Breast epithelium (tissue), 4 donors: ENCODE measurements at regions not wholly inside any gene's neighbourhood (a gene's known extent, or its start where the extent isn't known, plus 50 kb on each side); places are given as distances from the start of the nearest gene placed in this dataset.
"Not testable (repeated sequence)": the region's sequence is repeated elsewhere in the genome, so short reads cannot be mapped to it uniquely, and the experiment has no call there.

Experiments used
- DNase-seq, 2 donors: peaks; one replicate each; pipeline ENCODE4 v3.0.0-alpha.2; 2019; ENCODE audit warnings: low spot score in 2 of 2
- H3K27ac ChIP-seq, 2 donors: fragments of 200-600 bp; sonication (generic) in 1 of 2; one replicate each; pipeline ENCODE4 v1.5.1; 2016 to 2019; ENCODE audit warnings: mild to moderate bottlenecking in 1 of 2
- H3K27me3 ChIP-seq, 2 donors: fragments of 200-600 bp; sonication (generic) in 1 of 2; one replicate each; pipeline versions ENCODE4 v1.5.1 to v1.6.0; 2017 to 2019; ENCODE audit warnings: control low read depth in 1 of 2, mild to moderate bottlenecking in 1 of 2
- H3K36me3 ChIP-seq: fragments of 200-600 bp; one replicate; pipeline ENCODE4 v1.5.1; 2019
- H3K4me1 ChIP-seq, 2 donors: fragments of 200-600 bp; sonication (generic); one replicate each; pipeline ENCODE4 v1.5.1; 2016 to 2019; ENCODE audit warnings: control low read depth in 1 of 2
- H3K4me3 ChIP-seq, 3 donors: fragments of 200-600 bp; sonication (generic); 1 replicate in 2 of 3; 2 replicates in 1 of 3; pipeline ENCODE4 v1.5.1; 2016 to 2019; ENCODE audit warnings: mild to moderate bottlenecking in 3 of 3, moderate library complexity in 2 of 3
- H3K9me3 ChIP-seq, 2 donors: fragments of 200-600 bp; sonication (generic) in 1 of 2; one replicate each; pipeline ENCODE4 v1.5.1; 2016 to 2019; ENCODE audit warnings: control low read depth in 1 of 2
- CTCF ChIP-seq, 3 donors: fragments of 450-650 bp; IDR thresholded peaks; one replicate each; pipeline ENCODE4 v1.5.1; 2016 to 2017; ENCODE audit warnings: antibody characterized with exemption in 3 of 3, mild to moderate bottlenecking in 3 of 3, moderate library complexity in 3 of 3
- POLR2A ChIP-seq: fragments of 450-650 bp; IDR thresholded peaks from one replicate; pipeline ENCODE4 v1.6.1; 2016; ENCODE audit warnings: antibody characterized with exemption, mild to moderate bottlenecking, moderate library complexity
- POLR2AphosphoS5 ChIP-seq, 3 donors: sonication (generic); formaldehyde crosslinking; IDR thresholded peaks; one replicate each; pipeline ENCODE4 v1.6.1; 2017; ENCODE audit warnings: antibody characterized with exemption in 3 of 3
- intact Hi-C: fragments of 100-400 bp; cut with DNase I; formaldehyde crosslinking; loops from one replicate; pipeline ENCODE4 v1.15.1; 2023; ENCODE audit warnings: low total_unique reads

- H3K9me3 ChIP-seq = no peaks in the 10 kb centered on the region
- H3K27me3 ChIP-seq = no peaks in the 10 kb centered on the region
- no peak for TF ChIP-seq POLR2AphosphoS5 (IDR thresholded peaks at IDR 0.05)
- H3K4me1 ChIP-seq = no peaks in the 10 kb centered on the region
- H3K4me3 ChIP-seq = no peak overlapping the region
- no peak overlapping the region for H3K27ac ChIP-seq
- H3K36me3 ChIP-seq = no peaks in the 10 kb centered on the region
- intact Hi-C loops = no loop called here
- DNase-seq = no peak
Measured at GRCh38 chr1:4486408-4487120, 167.8 kb upstream of the AJAP1 start.

GRCh38 chr1:4488018-4488417 is 166.4 kb upstream of the AJAP1 start:
- Histone ChIP-seq H3K27ac (no peak overlapping the region), H3K9me3 (peaks cover 0 to 4% of the 10 kb centered on the region in 2 donors), H3K4me3 (no peak overlapping the region), H3K36me3 (no peaks in the 10 kb centered on the region), H3K4me1 (no peaks in the 10 kb centered on the region), H3K27me3 (no peaks in the 10 kb centered on the region)
- DNase-seq = no peak
- intact Hi-C loops = no loop called here
- TF ChIP-seq CTCF (IDR thresholded peaks at IDR 0.05) (no peak), POLR2AphosphoS5 (IDR thresholded peaks at IDR 0.05) (no peak), POLR2A (no peak)

GRCh38 chr1:4489486-4489885 is 164.9 kb upstream of the AJAP1 start:
- intact Hi-C loops = no loop called here
- Histone ChIP-seq H3K9me3 (peaks cover 0 to 4% of the 10 kb centered on the region in 2 donors), H3K4me1 (no peaks in the 10 kb centered on the region), H3K27ac (no peak overlapping the region), H3K36me3 (no peaks in the 10 kb centered on the region), H3K27me3 (no peaks in the 10 kb centered on the region), H3K4me3 (no peak overlapping the region)
- no peak for DNase-seq
- no peak for TF ChIP-seq POLR2AphosphoS5 (IDR thresholded peaks at IDR 0.05)

GRCh38 chr1:4489992-4490391 is 164.4 kb upstream of the AJAP1 start:
- intact Hi-C loops, H3K4me3 ChIP-seq, H3K27me3 ChIP-seq, H3K4me1 ChIP-seq, H3K9me3 ChIP-seq, H3K27ac ChIP-seq, DNase-seq, H3K36me3 ChIP-seq: not testable (repeated sequence)

GRCh38 chr1:4494027-4494426 is 160.4 kb upstream of the AJAP1 start:
- H3K27ac ChIP-seq = no peak overlapping the region
- no peaks in the 10 kb centered on the region for H3K36me3 ChIP-seq
- no peak for TF ChIP-seq POLR2A
- TF ChIP-seq POLR2AphosphoS5 (IDR thresholded peaks at IDR 0.05) = no peak
- no peak for TF ChIP-seq CTCF (IDR thresholded peaks at IDR 0.05)
- no peak for DNase-seq
- no peak overlapping the region for H3K4me3 ChIP-seq
- no peaks in the 10 kb centered on the region for H3K4me1 ChIP-seq
- intact Hi-C loops = no loop called here
- no peaks in the 10 kb centered on the region for H3K27me3 ChIP-seq
- peaks cover 0 to 4% of the 10 kb centered on the region in 2 donors for H3K9me3 ChIP-seq

GRCh38 chr1:4494558-4494957 is 159.9 kb upstream of the AJAP1 start:
- no peak for DNase-seq
- Histone ChIP-seq H3K4me3 (no peak overlapping the region), H3K36me3 (no peaks in the 10 kb centered on the region), H3K27me3 (no peaks in the 10 kb centered on the region), H3K27ac (no peak overlapping the region), H3K9me3 (peaks cover 0 to 4% of the 10 kb centered on the region in 2 donors), H3K4me1 (no peaks in the 10 kb centered on the region)
- intact Hi-C loops = no loop called here
- TF ChIP-seq POLR2AphosphoS5 (IDR thresholded peaks at IDR 0.05) (no peak), CTCF (IDR thresholded peaks at IDR 0.05) (no peak), POLR2A (no peak)

- Histone ChIP-seq H3K4me3 (no peak overlapping the region), H3K4me1 (no peaks in the 10 kb centered on the region), H3K27ac (no peak overlapping the region), H3K9me3 (peaks cover 0 to 4% of the 10 kb centered on the region in 2 donors), H3K27me3 (no peaks in the 10 kb centered on the region), H3K36me3 (no peaks in the 10 kb centered on the region)
- no peak for TF ChIP-seq CTCF (IDR thresholded peaks at IDR 0.05)
- intact Hi-C loops = no loop called here
- DNase-seq = no peak
Measured at GRCh38 chr1:4495809-4496208, 158.6 kb upstream of the AJAP1 start.
